PC-9 (cell line): ENCODE measurements at regions not wholly inside any gene's neighbourhood (a gene's known extent, or its start where the extent isn't known, plus 50 kb on each side); places are given as distances from the start of the nearest gene placed in this dataset.
"Not testable (repeated sequence)": the region's sequence is repeated elsewhere in the genome, so short reads cannot be mapped to it uniquely, and the experiment has no call there.

Source experiments
- BruUV-seq: library from RNA; stranded (reverse); fragments of 400-500 nt; replicated peaks from 2 replicates; lab custom pipeline; 2021; lab: Mats Ljungman, UMichigan
- CTCF ChIA-PET: fragments of 300-600 bp; sonication (Branson Sonifier 250); formaldehyde crosslinking; loops from one replicate; lab custom pipeline; 2022; ENCODE audit warnings: antibody characterized with exemption; lab: Charles Lee
- POLR2A ChIA-PET: fragments of 300-600 bp; sonication (Branson Sonifier 250); formaldehyde crosslinking; loops from one replicate; lab custom pipeline; 2022; ENCODE audit warnings: antibody characterized with exemption; ENCODE audit not compliant: unreplicated experiment; lab: Charles Lee
- DNase-seq, 2 experiments: peaks; one replicate each; pipeline versions ENCODE4 v3.0.0 to v3.0.0-alpha.2; 2015 to 2022; ENCODE audit warnings: mixed read lengths in 1 of 2
- H2AFZ ChIP-seq: fragments of 200-600 bp; sonication (generic); 2 replicates; pipeline ENCODE4 v1.8.1; 2017; ENCODE audit warnings: antibody characterized with exemption
- H3F3A ChIP-seq: fragments of 200-600 bp; sonication (generic); 2 replicates; pipeline ENCODE4 v1.8.1; 2017; ENCODE audit warnings: antibody characterized with exemption, mild to moderate bottlenecking, low read depth; ENCODE audit not compliant: insufficient read depth
- H3K27ac ChIP-seq: fragments of 200-600 bp; sonication (generic); 2 replicates; pipeline ENCODE4 v1.6.1; 2016; ENCODE audit warnings: mixed run types
- H3K27me3 ChIP-seq: fragments of 200-600 bp; sonication (generic); 2 replicates; pipeline ENCODE4 v1.6.1; 2016; ENCODE audit warnings: low read depth, mixed run types; ENCODE audit not compliant: insufficient read depth
- H3K36me3 ChIP-seq: fragments of 200-600 bp; sonication (generic); 2 replicates; pipeline ENCODE4 v1.6.1; 2016; ENCODE audit warnings: low read depth, mixed run types
- H3K4me1 ChIP-seq: fragments of 200-600 bp; sonication (generic); replicated peaks from 2 replicates; pipeline ENCODE4 v1.6.1; 2016; ENCODE audit warnings: mixed run types; ENCODE audit not compliant: insufficient read depth
- H3K4me2 ChIP-seq: fragments of 200-600 bp; sonication (generic); 2 replicates; pipeline ENCODE4 v1.6.1; 2017; ENCODE audit warnings: mixed run types
- H3K4me3 ChIP-seq: fragments of 200-600 bp; sonication (generic); 2 replicates; pipeline ENCODE4 v1.6.1; 2016; ENCODE audit warnings: mixed run types
- H3K79me2 ChIP-seq: fragments of 200-600 bp; sonication (generic); 2 replicates; pipeline ENCODE4 v1.6.1; 2017; ENCODE audit warnings: low read depth, mixed run types
- H3K9me2 ChIP-seq: fragments of 200-600 bp; sonication (generic); 2 replicates; pipeline ENCODE4 v1.8.1; 2017; ENCODE audit warnings: mild to moderate bottlenecking; ENCODE audit not compliant: insufficient read depth
- H3K9me3 ChIP-seq: fragments of 200-600 bp; sonication (generic); 2 replicates; pipeline ENCODE4 v1.8.1; 2016; ENCODE audit warnings: low read depth; ENCODE audit not compliant: insufficient read depth
- H4K20me1 ChIP-seq: fragments of 200-600 bp; sonication (generic); 2 replicates; pipeline ENCODE4 v1.8.1; 2017; ENCODE audit not compliant: insufficient read depth
- CTCF ChIP-seq: fragments of 200-600 bp; sonication (generic); conservative IDR thresholded peaks from 2 replicates; pipeline ENCODE4 v1.6.1; 2017; ENCODE audit warnings: mixed run types, antibody characterized with exemption, mild to moderate bottlenecking, moderate library complexity
- EZH2 ChIP-seq: fragments of 200-600 bp; sonication (generic); IDR thresholded peaks from 2 replicates; pipeline ENCODE4 v1.8.0; 2017; ENCODE audit warnings: antibody characterized with exemption, low read depth
- intact Hi-C: fragments of 100-400 bp; cut with micrococcal nuclease; formaldehyde crosslinking; loops from one replicate; pipeline ENCODE4 v1.10.0; 2022; ENCODE audit not compliant: unreplicated experiment

DNA sequence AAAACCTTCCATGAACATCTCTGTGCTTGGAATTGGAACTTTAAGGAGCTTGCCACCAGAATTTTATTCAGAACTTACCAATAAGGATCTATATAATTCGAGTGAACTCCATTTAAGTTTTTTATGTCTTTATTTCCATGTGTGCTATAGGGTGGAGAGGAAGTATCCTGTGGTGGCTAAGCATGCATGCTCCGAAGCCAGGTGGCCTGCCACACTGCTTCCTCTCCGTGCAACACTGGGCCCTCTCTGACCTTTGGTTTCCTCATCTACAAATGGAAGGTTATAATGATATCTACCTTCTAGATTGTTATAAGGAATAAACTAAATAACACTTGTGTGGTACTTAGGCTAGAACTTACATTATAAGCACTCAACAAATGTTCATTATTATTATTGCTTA, 382.1 kb downstream of the PTPRC start:
- Histone ChIP-seq H3K4me2 (no peak overlapping the region), H3F3A (no peaks in the 10 kb centered on the region), H3K4me3 (no peak overlapping the region), H4K20me1 (no peaks in the 10 kb centered on the region), H3K36me3 (no peaks in the 10 kb centered on the region), H2AFZ (no peak overlapping the region), H3K79me2 (no peaks in the 10 kb centered on the region), H3K4me1 (no peaks in the 10 kb centered on the region), H3K9me3 (no peaks in the 10 kb centered on the region), H3K27me3 (no peaks in the 10 kb centered on the region), H3K27ac (no peak overlapping the region), H3K9me2 (0 out of 2 replicates have a peak, but pooled peaks cover 5% of the 10 kb centered on the region)
- TF ChIP-seq EZH2 (no peak), CTCF (no peak)
- CTCF ChIA-PET: interaction anchor here (0.6 kb wide), 1 partner anchor 917 kb away, joined by 4 read pairs; no protein-coding TSS in a partner anchor
- BruUV-seq: no TSS peak
- POLR2A ChIA-PET: no interaction called here
- DNase-seq: no peak
- intact Hi-C loops: no loop called here

GRCh38 chr1:199029401-199029800, 390.6 kb downstream of the PTPRC start:
- Histone ChIP-seq H3K79me2 (no peaks in the 10 kb centered on the region), H3K9me2 (no peaks in the 10 kb centered on the region; the same call in 1 of the 2 replicates), H3K4me2 (no peak overlapping the region), H3K27me3 (no peaks in the 10 kb centered on the region), H3F3A (no peaks in the 10 kb centered on the region), H2AFZ (0 out of 2 replicates have a peak overlapping the region, but pooled peaks have one; percentile 44), H3K9me3 (0 out of 2 replicates have a peak, but pooled peaks cover 4% of the 10 kb centered on the region), H3K27ac (no peak overlapping the region), H3K36me3 (no peaks in the 10 kb centered on the region), H3K4me3 (no peak overlapping the region), H3K4me1 (no peaks in the 10 kb centered on the region), H4K20me1 (no peaks in the 10 kb centered on the region)
- POLR2A ChIA-PET: no interaction called here
- intact Hi-C loops: no loop called here
- CTCF ChIA-PET: no interaction called here
- no peak for TF ChIP-seq CTCF
- TF ChIP-seq EZH2: no peak
- BruUV-seq: no TSS peak
- no peak for DNase-seq

DNA sequence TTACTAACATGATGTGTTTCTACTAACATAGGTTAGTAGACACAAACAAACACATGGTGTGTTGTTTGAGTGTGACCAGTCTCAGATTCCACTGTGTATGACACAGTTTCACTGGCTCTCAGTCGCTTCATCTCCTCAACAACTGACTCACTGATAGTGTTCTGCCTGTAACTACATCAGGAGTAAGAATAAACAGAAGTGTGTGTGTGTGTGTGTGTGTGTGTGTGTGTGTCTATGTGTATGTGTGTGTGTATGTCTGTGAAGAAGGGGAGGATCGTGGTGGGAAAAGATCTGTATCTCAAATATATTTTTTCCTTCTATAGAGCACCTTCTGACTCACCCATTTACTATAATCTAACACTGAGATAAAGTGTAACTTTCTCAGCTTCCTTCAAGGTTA, 391.0 kb downstream of the PTPRC start:
- H3K9me3 ChIP-seq: 0 out of 2 replicates have a peak, but pooled peaks cover 4% of the 10 kb centered on the region
- H3K4me3 ChIP-seq: no peak overlapping the region

GRCh38 chr1:199030541-199030940, 391.7 kb downstream of the PTPRC start:
- H4K20me1 ChIP-seq, H3K4me1 ChIP-seq, intact Hi-C loops, H3K36me3 ChIP-seq, H3K27ac ChIP-seq, H3K4me2 ChIP-seq, H3K79me2 ChIP-seq, H3K9me3 ChIP-seq, H3K27me3 ChIP-seq, H3F3A ChIP-seq, CTCF ChIA-PET, H3K4me3 ChIP-seq, DNase-seq, BruUV-seq, H2AFZ ChIP-seq, POLR2A ChIA-PET, H3K9me2 ChIP-seq: not testable (repeated sequence)

More for the DNA sequence above, 391.0 kb downstream of the PTPRC start:
- POLR2A ChIA-PET: no interaction called here
- DNase-seq: no peak
- Histone ChIP-seq H3K79me2 (no peaks in the 10 kb centered on the region), H3K27me3 (no peaks in the 10 kb centered on the region), H3F3A (no peaks in the 10 kb centered on the region), H3K9me2 (no peaks in the 10 kb centered on the region; the same call in 1 of the 2 replicates), H3K27ac (no peak overlapping the region), H2AFZ (0 out of 2 replicates have a peak overlapping the region, but pooled peaks have one; percentile 44), H3K4me1 (no peaks in the 10 kb centered on the region), H3K4me2 (no peak overlapping the region), H4K20me1 (no peaks in the 10 kb centered on the region), H3K36me3 (no peaks in the 10 kb centered on the region)
- CTCF ChIA-PET: no interaction called here
- intact Hi-C loops: no loop called here
- TF ChIP-seq CTCF: no peak
- no peak for TF ChIP-seq EZH2
- BruUV-seq: no TSS peak

- H3K4me1 ChIP-seq, H2AFZ ChIP-seq, H3F3A ChIP-seq, H3K79me2 ChIP-seq, H3K27me3 ChIP-seq, H3K4me3 ChIP-seq, BruUV-seq, H3K9me2 ChIP-seq, H3K4me2 ChIP-seq, POLR2A ChIA-PET, H3K36me3 ChIP-seq, CTCF ChIA-PET, DNase-seq, H3K27ac ChIP-seq, intact Hi-C loops, H3K9me3 ChIP-seq, H4K20me1 ChIP-seq: not testable (repeated sequence)
Measured at GRCh38 chr1:199031170-199031569, 392.3 kb downstream of the PTPRC start.
